HEK293 (cell line): ENCODE measurements at regions not wholly inside any gene's neighbourhood (a gene's known extent, or its start where the extent isn't known, plus 50 kb on each side); places are given as distances from the start of the nearest gene placed in this dataset.

Experiments used
- CTCF ChIA-PET: fragments of 350-600 bp; formaldehyde crosslinking; extraction: SDS; loops from one replicate; lab custom pipeline; 2021; ENCODE audit warnings: antibody characterized with exemption; lab: Yijun Ruan, JAX
- POLR2A ChIA-PET: fragments of 300-600 bp; formaldehyde crosslinking; extraction: SDS; loops from one replicate; lab custom pipeline; 2020; ENCODE audit warnings: antibody characterized with exemption, inconsistent platforms; lab: Yijun Ruan, JAX
- H3K27ac ChIP-seq: fragments of 200-500 bp; sonication (Bioruptor generic); 2 replicates; pipeline ENCODE4 v1.5.1; 2014; ENCODE audit warnings: low read depth, low read length, control low read depth, inconsistent platforms; ENCODE audit errors: extremely low read depth
- H3K36me3 ChIP-seq, 2 experiments: fragments of 200-500 bp in 1 of 2; sonication (Bioruptor generic) in 1 of 2; 1 replicate in 1 of 2; 2 replicates in 1 of 2; pipeline ENCODE4 v1.5.1; 2014 to 2017; ENCODE audit warnings: inconsistent platforms in 2 of 2, low read length in 2 of 2; ENCODE audit not compliant: control insufficient read depth in 2 of 2, insufficient read depth in 1 of 2
- H3K4me1 ChIP-seq: fragments of 200-500 bp; sonication (Bioruptor generic); 2 replicates; pipeline ENCODE4 v1.5.1; 2014; ENCODE audit warnings: mild to moderate bottlenecking, low read length, inconsistent platforms; ENCODE audit not compliant: control insufficient read depth, insufficient read depth
- H3K4me3 ChIP-seq: 2 replicates; pipeline ENCODE4 v1.5.1; 2011; ENCODE audit warnings: low read depth, mild to moderate bottlenecking, control low read depth, low read length, moderate library complexity
- H3K9me3 ChIP-seq: fragments of 200-500 bp; sonication (Bioruptor generic); 2 replicates; pipeline ENCODE4 v1.5.1; 2014; ENCODE audit warnings: low read depth, low read length, inconsistent platforms; ENCODE audit not compliant: control insufficient read depth, insufficient read depth
- HOXD13 ChIP-seq: sonication (generic); formaldehyde crosslinking; IDR thresholded peaks from 2 replicates; pipeline ENCODE4 v1.8.0; 2022; ENCODE audit warnings: missing genetic modification reagents, borderline replicate concordance
- KLF1 ChIP-seq: fragments of 450-650 bp; formaldehyde crosslinking; IDR thresholded peaks from 2 replicates; pipeline ENCODE4 v1.5.1; 2016; ENCODE audit warnings: missing biosample characterization, missing genetic modification characterization
- KLF16 ChIP-seq: fragments of 450-650 bp; formaldehyde crosslinking; IDR thresholded peaks from 2 replicates; pipeline ENCODE4 v1.5.1; 2017; ENCODE audit warnings: missing biosample characterization, missing genetic modification characterization
- PRDM1 ChIP-seq: fragments of 450-650 bp; formaldehyde crosslinking; IDR thresholded peaks from 2 replicates; pipeline ENCODE4; 2016; ENCODE audit warnings: missing biosample characterization, missing genetic modification characterization
- REPIN1 ChIP-seq: fragments of 450-650 bp; formaldehyde crosslinking; IDR thresholded peaks from 2 replicates; pipeline ENCODE4 v1.5.1; 2017; ENCODE audit warnings: missing biosample characterization, missing genetic modification characterization, low read depth
- SETDB1 ChIP-seq: IDR thresholded peaks from one replicate; pipeline ENCODE4 v1.6.1; 2017; ENCODE audit warnings: mild to moderate bottlenecking, low read length, moderate library complexity, mixed read lengths; ENCODE audit not compliant: insufficient read length
- TCF7L2 ChIP-seq: IDR thresholded peaks from 2 replicates; pipeline ENCODE4 v1.6.1; 2011; ENCODE audit warnings: low read depth, mild to moderate bottlenecking, inconsistent platforms, low read length, moderate library complexity, borderline replicate concordance
- ZBTB20 ChIP-seq: fragments of 450-650 bp; formaldehyde crosslinking; IDR thresholded peaks from 2 replicates; pipeline ENCODE4 v1.5.1; 2016; ENCODE audit warnings: missing biosample characterization, missing genetic modification characterization
- ZNF138 ChIP-seq: fragments of 450-650 bp; formaldehyde crosslinking; IDR thresholded peaks from 2 replicates; pipeline ENCODE4 v1.5.1; 2016; ENCODE audit warnings: missing biosample characterization, missing genetic modification characterization, borderline replicate concordance
- ZNF311 ChIP-seq: fragments of 450-650 bp; formaldehyde crosslinking; IDR thresholded peaks from 2 replicates; pipeline ENCODE4 v1.5.1; 2017; ENCODE audit warnings: missing biosample characterization, missing genetic modification characterization, borderline replicate concordance
- ZNF513 ChIP-seq: fragments of 450-650 bp; IDR thresholded peaks from 2 replicates; pipeline ENCODE4 v1.5.1; 2018; ENCODE audit warnings: missing biosample characterization, missing genetic modification characterization
- ZNF518A ChIP-seq: fragments of 450-650 bp; formaldehyde crosslinking; conservative IDR thresholded peaks from 2 replicates; pipeline ENCODE4 v1.5.1; 2016; ENCODE audit warnings: low read depth, missing biosample characterization, missing genetic modification characterization
- ZNF548 ChIP-seq: fragments of 450-650 bp; formaldehyde crosslinking; IDR thresholded peaks from 2 replicates; pipeline ENCODE4 v1.5.1; 2016; ENCODE audit warnings: missing biosample characterization, missing genetic modification characterization
- ZNF560 ChIP-seq: fragments of 450-650 bp; formaldehyde crosslinking; IDR thresholded peaks from 2 replicates; pipeline ENCODE4 v1.5.1; 2017; ENCODE audit warnings: missing biosample characterization, missing genetic modification characterization, borderline replicate concordance
- ZNF585B ChIP-seq: fragments of 450-650 bp; formaldehyde crosslinking; IDR thresholded peaks from 2 replicates; pipeline ENCODE4 v1.5.1; 2016; ENCODE audit warnings: missing biosample characterization, missing genetic modification characterization
- ZNF654 ChIP-seq: fragments of 450-650 bp; formaldehyde crosslinking; IDR thresholded peaks from 2 replicates; pipeline ENCODE4 v1.5.1; 2016; ENCODE audit warnings: low read depth, missing biosample characterization, missing genetic modification characterization
- ZNF701 ChIP-seq: fragments of 450-650 bp; formaldehyde crosslinking; IDR thresholded peaks from 2 replicates; pipeline ENCODE4 v1.5.1; 2016; ENCODE audit warnings: missing biosample characterization, missing genetic modification characterization
- ZSCAN23 ChIP-seq: fragments of 450-650 bp; formaldehyde crosslinking; IDR thresholded peaks from 2 replicates; pipeline ENCODE4 v1.5.1; 2016; ENCODE audit warnings: missing biosample characterization, missing genetic modification characterization
- ZSCAN5A ChIP-seq: fragments of 450-650 bp; formaldehyde crosslinking; IDR thresholded peaks from 2 replicates; pipeline ENCODE4 v1.5.1; 2016; ENCODE audit warnings: missing biosample characterization, missing genetic modification characterization
- TF ChIP-seq, protein P1 (sequence below): fragments of 450-650 bp; formaldehyde crosslinking; IDR thresholded peaks from 2 replicates; pipeline ENCODE4 v1.5.1; 2016; ENCODE audit warnings: missing biosample characterization, missing genetic modification characterization

GRCh38 chr2:56770490-56770889 is 586.7 kb downstream of the CCDC85A start:
- no peaks in the 10 kb centered on the region for H3K9me3 ChIP-seq
- no peak overlapping the region for H3K27ac ChIP-seq
- TF ChIP-seq ZNF560 (tag by site-specific recombination) (no peak), KLF1 (tag by site-specific recombination) (no peak), ZSCAN23 (tag by site-specific recombination) (no peak), ZNF585B (tag by site-specific recombination) (no peak), HOXD13 (no peak), PRDM1 (tag by site-specific recombination) (no peak)
- no peaks in the 10 kb centered on the region for H3K4me1 ChIP-seq
- no peak overlapping the region for H3K4me3 ChIP-seq
- CTCF ChIA-PET: no interaction called here
- POLR2A ChIA-PET: no interaction called here
- H3K36me3 ChIP-seq: no peaks in the 10 kb centered on the region

DNA sequence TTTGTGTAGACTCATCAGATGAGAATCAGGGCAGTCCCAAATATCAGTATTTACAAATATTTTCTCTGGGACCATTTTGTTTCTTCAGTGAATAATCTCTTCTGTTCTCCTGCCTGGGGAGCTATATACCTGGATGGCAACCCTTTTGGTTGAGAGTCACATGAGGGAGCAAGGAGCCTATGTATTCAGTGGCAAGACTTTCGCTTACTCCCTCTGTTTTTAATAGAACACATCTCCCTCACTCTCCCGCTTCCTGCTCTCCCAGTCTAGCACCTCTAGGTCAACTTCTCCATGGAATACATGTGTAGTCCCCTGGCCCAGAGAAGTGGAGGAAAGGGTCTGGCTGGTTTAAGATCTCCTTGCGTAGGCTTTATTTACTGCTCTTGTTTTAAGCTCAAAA is 600.3 kb downstream of the CCDC85A start:
- no peak overlapping the region for H3K4me3 ChIP-seq
- POLR2A ChIA-PET: no interaction called here
- H3K4me1 ChIP-seq: no peaks in the 10 kb centered on the region
- H3K27ac ChIP-seq: no peak overlapping the region
- TF ChIP-seq, protein P1, sequence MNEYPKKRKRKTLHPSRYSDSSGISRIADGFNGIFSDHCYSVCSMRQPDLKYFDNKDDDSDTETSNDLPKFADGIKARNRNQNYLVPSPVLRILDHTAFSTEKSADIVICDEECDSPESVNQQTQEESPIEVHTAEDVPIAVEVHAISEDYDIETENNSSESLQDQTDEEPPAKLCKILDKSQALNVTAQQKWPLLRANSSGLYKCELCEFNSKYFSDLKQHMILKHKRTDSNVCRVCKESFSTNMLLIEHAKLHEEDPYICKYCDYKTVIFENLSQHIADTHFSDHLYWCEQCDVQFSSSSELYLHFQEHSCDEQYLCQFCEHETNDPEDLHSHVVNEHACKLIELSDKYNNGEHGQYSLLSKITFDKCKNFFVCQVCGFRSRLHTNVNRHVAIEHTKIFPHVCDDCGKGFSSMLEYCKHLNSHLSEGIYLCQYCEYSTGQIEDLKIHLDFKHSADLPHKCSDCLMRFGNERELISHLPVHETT: no peak
- TF ChIP-seq SETDB1 (no peak), ZNF701 (tag by site-specific recombination) (no peak)
- CTCF ChIA-PET: no interaction called here
- no peaks in the 10 kb centered on the region for H3K9me3 ChIP-seq
- no peaks in the 10 kb centered on the region for H3K36me3 ChIP-seq

GRCh38 chr2:56801214-56801613 is 617.4 kb downstream of the CCDC85A start:
- no peak overlapping the region for H3K27ac ChIP-seq
- no peaks in the 10 kb centered on the region for H3K9me3 ChIP-seq
- H3K4me3 ChIP-seq: no peak overlapping the region
- CTCF ChIA-PET: no interaction called here
- no peak for TF ChIP-seq TCF7L2
- no peak for TF ChIP-seq ZSCAN5A (tag by site-specific recombination)
- no peak for TF ChIP-seq REPIN1 (tag by site-specific recombination)
- no peak for TF ChIP-seq ZNF311
- TF ChIP-seq, all 188 proteins: peak for 0
- Histone ChIP-seq H3K4me1 (no peaks in the 10 kb centered on the region), H3K36me3 (no peaks in the 10 kb centered on the region)
- POLR2A ChIA-PET: no interaction called here

DNA sequence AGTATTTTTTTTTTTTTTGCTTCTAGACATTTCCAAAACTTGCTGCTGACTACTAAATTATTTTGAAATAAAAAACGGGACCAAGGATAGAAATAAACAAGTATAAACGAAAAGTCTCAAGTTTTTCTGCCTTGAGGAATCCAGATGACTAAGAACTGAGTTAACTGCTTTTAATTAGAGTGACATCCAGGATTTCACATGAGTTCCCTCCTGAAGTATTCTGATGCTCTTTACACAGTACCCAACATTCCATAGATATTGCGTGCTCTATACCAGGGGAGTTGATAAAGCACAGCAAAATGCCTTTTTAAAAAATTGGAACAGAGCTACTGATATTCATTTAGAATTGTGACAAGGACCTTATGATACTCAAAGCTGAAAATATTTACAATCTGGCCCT is 618.0 kb downstream of the CCDC85A start:
- Histone ChIP-seq H3K9me3 (no peaks in the 10 kb centered on the region), H3K4me1 (no peaks in the 10 kb centered on the region), H3K27ac (no peak overlapping the region), H3K4me3 (no peak overlapping the region), H3K36me3 (no peaks in the 10 kb centered on the region)
- CTCF ChIA-PET: no interaction called here
- POLR2A ChIA-PET: no interaction called here
- TF ChIP-seq ZNF513 (tag by site-specific recombination): no peak
- TF ChIP-seq ZNF518A: no peak
- no peak for TF ChIP-seq ZNF548
- TF ChIP-seq ZBTB20 (tag by site-specific recombination): no peak
- TF ChIP-seq ZNF654 (tag by site-specific recombination): no peak
- no peak for TF ChIP-seq ZNF138
- TF ChIP-seq KLF16: no peak
